ENCODE measurements at regions not wholly inside any gene's neighbourhood (a gene's known extent, or its start where the extent isn't known, plus 50 kb on each side); places are given as distances from the start of the nearest gene placed in this dataset.

GRCh38 chr9:29609282-29609681 lies 2036.0 kb upstream of the C9orf72 start:
- DNase-seq (no peak), ATAC-seq (ENCODE audit: low read depth) (no peak)
- Histone ChIP-seq H4K20me1 (ENCODE audit: insufficient read depth, low read length) (no peaks in the 10 kb centered on the region), H3K4ac (ENCODE audit: low read depth, low read length) (no peak overlapping the region), H3K27me3 (ENCODE audit: control insufficient read depth, insufficient read depth, low read length) (no peaks in the 10 kb centered on the region), H4K8ac (ENCODE audit: low read depth in 2 of 2, low read length in 2 of 2) (no peak overlapping the region), H2BK15ac (ENCODE audit: low read depth, low read length) (no peak overlapping the region), H3K4me2 (ENCODE audit: low read depth, low read length) (no peak overlapping the region), H4K5ac (ENCODE audit: low read depth, low read length) (no peak overlapping the region), H3K27ac (ENCODE audit: insufficient read depth, low read length) (no peak overlapping the region), H3K56ac (ENCODE audit: extremely low read depth, insufficient read depth, low read length) (no peak overlapping the region), H3K36me3 (ENCODE audit: control insufficient read depth, insufficient read depth, low read length) (no peaks in the 10 kb centered on the region), H2AFZ (replicated peaks; ENCODE audit: low read length, poor library complexity) (no peak overlapping the region), H2BK5ac (ENCODE audit: low read depth, low read length, poor library complexity, severe bottlenecking) (no peak overlapping the region), H3K9ac (ENCODE audit: low read depth, low read length) (no peak overlapping the region), H3K4me1 (ENCODE audit: control insufficient read depth, insufficient read depth, low read length) (no peaks in the 10 kb centered on the region), H2BK120ac (ENCODE audit: low read depth, low read length) (no peak overlapping the region), H3K23ac (ENCODE audit: low read depth, low read length) (no peak overlapping the region), H3K4me3 (ENCODE audit: insufficient read depth, low read depth, low read length) (no peak overlapping the region), H3K9me3 (ENCODE audit: control insufficient read depth, insufficient read depth, low read length) (0 out of 2 replicates have a peak, but pooled peaks cover 4% of the 10 kb centered on the region), H4K91ac (ENCODE audit: insufficient read depth, low read depth, low read length) (no peak overlapping the region), H3K9me1 (ENCODE audit: insufficient read depth, low read length) (no peaks in the 10 kb centered on the region), H3K79me1 (ENCODE audit: low read depth in 1 of 2, low read length in 2 of 2) (no peaks in the 10 kb centered on the region), H2BK20ac (ENCODE audit: low read depth, low read length) (no peak overlapping the region), H3K14ac (replicated peaks; ENCODE audit: low read depth, low read length) (no peak overlapping the region), H2AK5ac (ENCODE audit: low read depth, low read length) (no peak overlapping the region), H3K18ac (ENCODE audit: low read depth, low read length) (no peak overlapping the region), H2AK9ac (replicated peaks; ENCODE audit: low read depth, low read length, poor library complexity) (no peak overlapping the region)
- in situ Hi-C loops (cut with MboI; ENCODE audit: low sequenced_read_pairs) (no loop called here), dilution Hi-C loops (cut with HindIII; ENCODE audit: low sequenced_read_pairs, unreplicated experiment) (no loop called here), intact Hi-C loops (cut with micrococcal nuclease) (no loop called here)
- BruUV-seq (replicated peaks): no TSS peak
- WGBS, 2 experiments (ENCODE audit: extremely low coverage in 2 of 2, insufficient read length in 1 of 2): no CpG with 5 or more reads among the region's 2 CpGs
- POLR2A ChIA-PET (ENCODE audit: unreplicated experiment): no interaction called here
- CTCF ChIA-PET: no interaction called here
- TF ChIP-seq MAZ (IDR thresholded peaks at IDR 0.05; ENCODE audit: borderline replicate concordance, low read depth, low read length) (no peak), MXI1 (IDR thresholded peaks at IDR 0.05; ENCODE audit: borderline replicate concordance, low read depth, low read length) (no peak), ELK1 (IDR thresholded peaks at IDR 0.05; ENCODE audit: borderline replicate concordance, low read depth, low read length) (no peak), MAFK (IDR thresholded peaks at IDR 0.05; ENCODE audit: low read depth, low read length) (peak; percentile 62)
